ENCODE measurements at regions not wholly inside any gene's neighbourhood (a gene's known extent, or its start where the extent isn't known, plus 50 kb on each side); places are given as distances from the start of the nearest gene placed in this dataset.
A peak's percentile ranks its signal among the peaks of the same experiment; 100 is the strongest.

GRCh38 chr9:90038763-90039162 is 434.0 kb downstream of the GADD45G start:
- H3K9me3 ChIP-seq (ENCODE audit: insufficient read depth, low read length) = no peaks in the 10 kb centered on the region
- H3K4me1 ChIP-seq (ENCODE audit: insufficient read depth, insufficient read length) = peaks cover 8% of the 10 kb centered on the region
- H3K9ac ChIP-seq (ENCODE audit: insufficient read length, low read depth) = no peak overlapping the region
- H3K4me3 ChIP-seq (ENCODE audit: insufficient read length, low read depth) = no peak overlapping the region
- TF ChIP-seq YY1 (IDR thresholded peaks at IDR 0.05; ENCODE audit: insufficient read depth, insufficient read length) (no peak), SUZ12 (IDR thresholded peaks at IDR 0.05; ENCODE audit: extremely low read depth, insufficient read depth, insufficient read length) (no peak), ZNF274 (IDR thresholded peaks at IDR 0.05; ENCODE audit: low read depth, low read length) (no peak)
- no peaks in the 10 kb centered on the region for H3K27me3 ChIP-seq (ENCODE audit: insufficient read depth, insufficient read length)
- no peaks in the 10 kb centered on the region for H3K36me3 ChIP-seq (ENCODE audit: insufficient read depth, insufficient read length, low read length)
- DNase-seq (ENCODE audit: low read depth, low spot score) = no peak

DNA sequence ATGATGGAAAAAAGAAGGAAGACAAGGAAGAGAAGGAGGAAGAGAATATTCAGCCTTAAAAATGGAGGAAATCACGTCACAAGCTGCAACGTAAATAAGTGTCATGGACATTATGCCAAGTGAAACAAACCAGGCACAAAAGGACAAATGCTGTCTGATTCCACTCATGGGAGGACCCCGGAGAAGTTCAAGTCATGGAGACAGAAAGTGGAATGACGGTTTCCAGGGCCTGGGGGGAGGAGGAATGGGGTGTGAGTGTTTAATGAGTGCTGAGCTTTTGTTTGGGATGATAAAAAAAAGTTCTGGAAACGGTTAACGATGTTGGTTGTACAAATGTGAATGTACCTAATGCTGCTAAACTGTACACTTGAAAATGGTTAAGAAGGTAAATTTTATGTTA is 439.5 kb downstream of the GADD45G start:
- no peaks in the 10 kb centered on the region for H3K9me3 ChIP-seq (ENCODE audit: insufficient read depth, low read length)
- no peaks in the 10 kb centered on the region for H3K36me3 ChIP-seq (ENCODE audit: insufficient read depth, insufficient read length, low read length)
- no peaks in the 10 kb centered on the region for H3K4me1 ChIP-seq (ENCODE audit: insufficient read depth, insufficient read length)
- H3K27me3 ChIP-seq (ENCODE audit: insufficient read depth, insufficient read length) = no peaks in the 10 kb centered on the region
- no peak for DNase-seq (ENCODE audit: low read depth, low spot score)
- TF ChIP-seq ZNF274 (IDR thresholded peaks at IDR 0.05; ENCODE audit: low read depth, low read length) (no peak), YY1 (IDR thresholded peaks at IDR 0.05; ENCODE audit: insufficient read depth, insufficient read length) (no peak), SUZ12 (IDR thresholded peaks at IDR 0.05; ENCODE audit: extremely low read depth, insufficient read depth, insufficient read length) (no peak)
- no peak overlapping the region for H3K9ac ChIP-seq (ENCODE audit: insufficient read length, low read depth)
- H3K4me3 ChIP-seq (ENCODE audit: insufficient read length, low read depth) = no peak overlapping the region

DNA sequence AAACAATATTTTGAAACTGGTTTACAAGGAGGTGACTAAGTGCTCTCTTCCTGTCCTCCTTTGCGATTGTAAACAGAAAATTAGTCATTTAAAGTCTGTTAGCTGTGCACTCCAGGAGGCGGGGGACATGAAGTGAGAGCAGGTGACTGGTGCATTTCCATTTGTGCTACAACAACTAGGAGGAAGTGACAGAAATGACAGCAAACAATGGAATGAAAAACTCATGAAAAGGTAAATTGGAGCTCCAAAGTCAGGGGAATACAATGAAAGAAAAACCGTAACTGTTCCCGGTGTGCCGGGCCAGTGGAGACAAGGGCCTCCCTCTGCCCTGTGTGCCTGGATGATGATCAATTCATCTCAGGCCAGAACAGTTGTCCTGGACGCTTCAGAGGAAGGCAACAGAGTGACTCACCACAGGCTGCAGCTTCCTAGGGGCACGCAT is 439.9 kb downstream of the GADD45G start:
- Histone ChIP-seq H3K9ac (ENCODE audit: insufficient read length, low read depth) (no peak overlapping the region), H3K36me3 (ENCODE audit: insufficient read depth, insufficient read length, low read length) (no peaks in the 10 kb centered on the region), H3K4me3 (ENCODE audit: insufficient read length, low read depth) (no peak overlapping the region), H3K9me3 (ENCODE audit: insufficient read depth, low read length) (no peaks in the 10 kb centered on the region), H3K4me1 (ENCODE audit: insufficient read depth, insufficient read length) (no peaks in the 10 kb centered on the region), H3K27me3 (ENCODE audit: insufficient read depth, insufficient read length) (no peaks in the 10 kb centered on the region)
- TF ChIP-seq SUZ12 (IDR thresholded peaks at IDR 0.05; ENCODE audit: extremely low read depth, insufficient read depth, insufficient read length) = no peak
- no peak for TF ChIP-seq ZNF274 (IDR thresholded peaks at IDR 0.05; ENCODE audit: low read depth, low read length)
- TF ChIP-seq YY1 (IDR thresholded peaks at IDR 0.05; ENCODE audit: insufficient read depth, insufficient read length) = no peak
- DNase-seq (ENCODE audit: low read depth, low spot score) = no peak

DNA sequence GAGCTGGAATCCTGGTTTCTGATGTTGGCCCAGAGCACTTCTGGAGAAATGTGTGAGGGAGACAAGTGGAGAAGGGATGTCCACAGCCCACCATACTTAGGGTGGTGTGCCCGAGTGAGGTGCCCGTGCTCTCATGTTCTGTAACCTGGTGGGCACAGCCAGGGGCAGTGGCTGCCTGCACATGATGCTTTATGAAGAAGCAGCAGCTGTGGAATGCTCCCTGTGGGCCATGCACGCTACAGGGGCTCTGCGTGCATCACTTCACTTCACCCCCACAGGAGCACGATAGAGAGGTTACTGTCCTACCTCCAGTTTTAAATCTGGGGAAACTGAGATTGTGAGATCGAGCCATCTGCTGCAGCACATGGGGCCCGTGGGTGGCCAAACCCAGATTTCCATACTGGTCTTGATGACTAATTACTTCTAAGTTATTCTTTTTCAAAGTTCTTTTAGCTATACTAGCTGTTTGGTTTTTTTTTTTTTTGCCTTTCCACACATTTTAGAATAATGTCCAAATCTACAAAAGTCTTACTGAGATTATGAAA is 441.6 kb downstream of the GADD45G start:
- no peaks in the 10 kb centered on the region for H3K27me3 ChIP-seq (ENCODE audit: insufficient read depth, insufficient read length)
- no peaks in the 10 kb centered on the region for H3K9me3 ChIP-seq (ENCODE audit: insufficient read depth, low read length)
- no peak overlapping the region for H3K9ac ChIP-seq (ENCODE audit: insufficient read length, low read depth)
- no peak for DNase-seq (ENCODE audit: low read depth, low spot score)
- H3K36me3 ChIP-seq (ENCODE audit: insufficient read depth, insufficient read length, low read length) = no peaks in the 10 kb centered on the region
- no peak for TF ChIP-seq SUZ12 (IDR thresholded peaks at IDR 0.05; ENCODE audit: extremely low read depth, insufficient read depth, insufficient read length)
- TF ChIP-seq YY1 (IDR thresholded peaks at IDR 0.05; ENCODE audit: insufficient read depth, insufficient read length) = no peak
- TF ChIP-seq ZNF274 (IDR thresholded peaks at IDR 0.05; ENCODE audit: low read depth, low read length) = no peak
- no peak overlapping the region for H3K4me3 ChIP-seq (ENCODE audit: insufficient read length, low read depth)
- H3K4me1 ChIP-seq (ENCODE audit: insufficient read depth, insufficient read length) = no peaks in the 10 kb centered on the region

DNA sequence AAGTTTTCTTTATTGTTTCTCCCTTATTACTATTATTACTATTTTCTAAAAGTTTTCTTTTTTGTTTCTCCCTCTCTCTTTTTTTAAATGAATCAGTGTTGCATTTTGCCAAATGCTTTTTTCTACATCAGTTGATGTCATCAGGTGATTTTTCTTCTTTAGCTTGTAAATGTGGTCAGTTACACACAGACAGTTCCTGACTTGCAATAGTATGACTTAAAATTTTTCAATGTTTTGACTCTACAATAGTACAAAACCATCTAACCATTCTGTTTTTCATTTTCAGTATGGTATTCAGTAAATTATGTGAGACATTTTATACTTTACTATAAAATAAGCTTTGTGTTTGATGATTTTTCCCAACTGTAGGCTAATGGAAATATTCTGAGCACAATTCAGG is 443.0 kb downstream of the GADD45G start:
- TF ChIP-seq YY1 (IDR thresholded peaks at IDR 0.05; ENCODE audit: insufficient read depth, insufficient read length) = no peak
- no peak for TF ChIP-seq ZNF274 (IDR thresholded peaks at IDR 0.05; ENCODE audit: low read depth, low read length)
- TF ChIP-seq SUZ12 (IDR thresholded peaks at IDR 0.05; ENCODE audit: extremely low read depth, insufficient read depth, insufficient read length) = no peak
- no peaks in the 10 kb centered on the region for H3K9me3 ChIP-seq (ENCODE audit: insufficient read depth, low read length)
- H3K27me3 ChIP-seq (ENCODE audit: insufficient read depth, insufficient read length) = no peaks in the 10 kb centered on the region
- no peak for DNase-seq (ENCODE audit: low read depth, low spot score)
- no peak overlapping the region for H3K9ac ChIP-seq (ENCODE audit: insufficient read length, low read depth)
- no peak overlapping the region for H3K4me3 ChIP-seq (ENCODE audit: insufficient read length, low read depth)
- no peaks in the 10 kb centered on the region for H3K36me3 ChIP-seq (ENCODE audit: insufficient read depth, insufficient read length, low read length)
- H3K4me1 ChIP-seq (ENCODE audit: insufficient read depth, insufficient read length) = no peaks in the 10 kb centered on the region

DNA sequence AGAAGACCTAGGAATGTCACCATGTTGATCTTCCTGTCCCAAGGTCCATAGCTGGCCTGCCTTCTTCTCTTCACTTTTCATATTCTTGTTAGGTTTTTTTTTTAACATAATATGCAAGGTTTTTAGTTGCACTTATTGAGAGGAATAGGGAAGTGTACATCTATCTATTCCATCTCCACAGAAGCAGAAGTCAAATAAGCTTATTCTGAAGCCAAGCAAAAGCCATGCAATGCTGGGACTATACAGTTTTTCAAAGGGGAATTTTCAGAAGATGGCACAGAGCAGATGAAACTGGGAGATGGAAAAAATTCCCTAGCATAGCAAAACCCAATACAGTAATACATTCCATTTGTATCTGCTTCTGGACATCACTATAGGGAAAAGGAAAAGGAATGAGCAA is 447.6 kb downstream of the GADD45G start:
- Histone ChIP-seq H3K27me3 (ENCODE audit: insufficient read depth, insufficient read length) (no peaks in the 10 kb centered on the region), H3K9ac (ENCODE audit: insufficient read length, low read depth) (no peak overlapping the region), H3K4me1 (ENCODE audit: insufficient read depth, insufficient read length) (no peaks in the 10 kb centered on the region), H3K4me3 (ENCODE audit: insufficient read length, low read depth) (no peak overlapping the region), H3K36me3 (ENCODE audit: insufficient read depth, insufficient read length, low read length) (no peaks in the 10 kb centered on the region), H3K9me3 (ENCODE audit: insufficient read depth, low read length) (no peaks in the 10 kb centered on the region)
- DNase-seq (ENCODE audit: low read depth, low spot score) = no peak
- no peak for TF ChIP-seq YY1 (IDR thresholded peaks at IDR 0.05; ENCODE audit: insufficient read depth, insufficient read length)
- no peak for TF ChIP-seq ZNF274 (IDR thresholded peaks at IDR 0.05; ENCODE audit: low read depth, low read length)
- no peak for TF ChIP-seq SUZ12 (IDR thresholded peaks at IDR 0.05; ENCODE audit: extremely low read depth, insufficient read depth, insufficient read length)

GRCh38 chr9:90053027-90053426 is 448.2 kb downstream of the GADD45G start:
- H3K9me3 ChIP-seq (ENCODE audit: insufficient read depth, low read length) = no peaks in the 10 kb centered on the region
- no peaks in the 10 kb centered on the region for H3K27me3 ChIP-seq (ENCODE audit: insufficient read depth, insufficient read length)
- no peaks in the 10 kb centered on the region for H3K36me3 ChIP-seq (ENCODE audit: insufficient read depth, insufficient read length, low read length)
- no peak overlapping the region for H3K4me3 ChIP-seq (ENCODE audit: insufficient read length, low read depth)
- no peak overlapping the region for H3K9ac ChIP-seq (ENCODE audit: insufficient read length, low read depth)
- peak; percentile 57 for DNase-seq (ENCODE audit: low read depth, low spot score)
- no peaks in the 10 kb centered on the region for H3K4me1 ChIP-seq (ENCODE audit: insufficient read depth, insufficient read length)
- TF ChIP-seq SUZ12 (IDR thresholded peaks at IDR 0.05; ENCODE audit: extremely low read depth, insufficient read depth, insufficient read length) (no peak), ZNF274 (IDR thresholded peaks at IDR 0.05; ENCODE audit: low read depth, low read length) (no peak), YY1 (IDR thresholded peaks at IDR 0.05; ENCODE audit: insufficient read depth, insufficient read length) (no peak)
